LNCaP clone FGC (cell line): ENCODE measurements at regions not wholly inside any gene's neighbourhood (a gene's known extent, or its start where the extent isn't known, plus 50 kb on each side); places are given as distances from the start of the nearest gene placed in this dataset.

Experiments used
- DNase-seq: peaks from one replicate; pipeline ENCODE4 v3.0.0-alpha.2; 2011; ENCODE audit warnings: low read depth
- H3K4me3 ChIP-seq: 2 replicates; pipeline ENCODE4 v1.5.1; 2011; ENCODE audit warnings: mild to moderate bottlenecking, low read depth, low read length, control low read depth
- CTCF ChIP-seq: IDR thresholded peaks from 2 replicates; pipeline ENCODE4 v1.5.1; 2012; ENCODE audit warnings: mild to moderate bottlenecking; ENCODE audit not compliant: control insufficient read depth, insufficient read depth; ENCODE audit errors: extremely low read depth

DNA sequence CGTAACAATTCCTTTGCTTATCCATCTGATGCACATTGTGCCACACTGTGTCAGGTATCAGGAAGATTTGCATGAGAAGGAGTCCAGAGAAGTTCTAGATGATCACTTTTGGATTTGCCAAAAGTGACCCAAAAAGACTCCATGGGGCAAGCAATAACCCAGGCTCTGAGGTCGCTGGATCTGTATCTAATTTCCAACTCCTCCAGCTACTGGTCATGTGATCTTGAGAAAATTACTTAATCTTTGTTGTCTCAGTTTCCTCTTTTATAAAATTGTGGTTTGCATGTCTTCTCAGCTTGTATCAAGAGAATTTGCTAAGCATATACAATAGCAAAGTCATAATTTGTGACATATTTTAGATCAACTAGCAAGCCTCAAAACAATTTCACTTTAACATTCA lies 61.3 kb upstream of the ITGA4 start:
- no peak for DNase-seq
- no peak overlapping the region for H3K4me3 ChIP-seq
- no peak for TF ChIP-seq CTCF

GRCh38 chr2:181396256-181397123 lies 60.7 kb upstream of the ITGA4 start:
- H3K4me3 ChIP-seq = no peak overlapping the region
- TF ChIP-seq CTCF = no peak
- no peak for DNase-seq

DNA sequence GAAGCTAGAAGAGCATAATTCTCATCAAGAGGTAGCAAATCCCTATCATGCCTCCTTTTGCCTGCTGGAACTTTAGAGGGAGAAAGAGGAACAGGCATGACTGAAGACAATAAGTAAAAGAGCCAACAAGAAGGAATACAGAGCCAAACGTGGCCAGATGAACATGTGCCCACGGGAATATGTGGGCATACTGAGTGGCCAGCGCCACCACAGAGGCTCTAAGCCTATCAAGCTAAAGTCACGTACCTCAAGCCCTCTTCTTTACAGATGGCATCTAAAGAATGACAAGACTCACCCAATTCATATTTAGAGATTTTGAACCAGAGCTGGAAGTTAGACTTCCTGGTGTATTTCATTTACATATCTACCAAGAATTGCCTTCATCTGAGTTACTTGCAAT lies 59.9 kb upstream of the ITGA4 start:
- no peak for DNase-seq
- TF ChIP-seq CTCF = no peak
- H3K4me3 ChIP-seq = no peak overlapping the region

DNA sequence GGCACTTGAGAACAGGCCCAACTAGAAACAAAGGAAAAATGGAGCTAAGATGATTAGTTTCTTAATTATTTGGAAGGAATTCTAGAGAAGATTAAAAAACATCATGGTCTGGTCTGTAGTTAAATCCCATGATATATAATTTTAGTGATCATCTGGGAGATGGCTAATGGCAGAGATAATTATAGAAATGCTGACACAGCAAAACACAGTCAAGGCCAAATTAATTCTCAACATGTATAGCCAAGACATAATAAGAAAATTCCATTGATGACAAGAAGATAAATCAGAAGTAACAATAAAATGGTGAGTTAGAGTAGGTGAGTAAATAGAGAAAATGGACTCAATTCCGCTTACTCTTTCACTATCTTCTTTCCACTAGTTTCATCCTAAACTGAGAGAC lies 59.2 kb upstream of the ITGA4 start:
- no peak for DNase-seq
- H3K4me3 ChIP-seq = no peak overlapping the region
- TF ChIP-seq CTCF = no peak

GRCh38 chr2:181399027-181399426 lies 58.2 kb upstream of the ITGA4 start:
- no peak overlapping the region for H3K4me3 ChIP-seq
- TF ChIP-seq CTCF = no peak
- DNase-seq = no peak

DNA sequence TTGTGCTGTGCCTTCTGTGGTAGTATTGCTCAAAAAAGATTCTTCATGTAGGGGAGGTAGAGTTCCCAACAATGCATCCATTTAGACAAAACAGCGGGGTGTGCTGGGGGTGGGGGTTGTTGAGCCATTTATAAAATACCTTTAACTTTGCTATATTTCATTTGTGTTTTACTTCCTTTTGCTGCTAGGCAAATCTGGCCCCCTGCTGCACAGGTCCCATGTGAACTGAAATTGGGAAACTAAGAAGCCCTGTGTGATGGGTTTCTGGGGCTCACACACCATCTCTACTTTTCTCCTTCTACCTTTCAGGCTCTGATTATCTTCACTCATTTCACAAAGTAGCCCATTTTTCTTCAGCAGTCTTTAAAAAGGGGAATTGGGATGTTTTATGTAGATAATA lies 52.7 kb upstream of the ITGA4 start:
- no peak for TF ChIP-seq CTCF
- no peak overlapping the region for H3K4me3 ChIP-seq

GRCh38 chr2:181407171-181407570 lies 50.0 kb upstream of the ITGA4 start:
- no peak overlapping the region for H3K4me3 ChIP-seq
- DNase-seq = no peak
- TF ChIP-seq CTCF = no peak

More for the DNA sequence above, 52.7 kb upstream of the ITGA4 start:
- no peak for DNase-seq
